ENCODE measurements at regions not wholly inside any gene's neighbourhood (a gene's known extent, or its start where the extent isn't known, plus 50 kb on each side); places are given as distances from the start of the nearest gene placed in this dataset.

GRCh38 chr18:64380117-64380516 lies 231.2 kb upstream of the LINC00305 start:
- no peak for TF ChIP-seq CTCF (IDR thresholded peaks at IDR 0.05; ENCODE audit: low read length)
- no peak for TF ChIP-seq EZH2 (optimal IDR thresholded peaks at IDR 0.05; ENCODE audit: low read depth, low read length)
- TF ChIP-seq EZH2phosphoT487 (IDR thresholded peaks at IDR 0.05; ENCODE audit: low read length), result no peak

Measured in MM.1S (cell line).